ENCODE measurements at regions not wholly inside any gene's neighbourhood (a gene's known extent, or its start where the extent isn't known, plus 50 kb on each side); places are given as distances from the start of the nearest gene placed in this dataset.
"Not testable (repeated sequence)": the region's sequence is repeated elsewhere in the genome, so short reads cannot be mapped to it uniquely, and the experiment has no call there.

- no peak for DNase-seq
These were observed 54.7 kb upstream of the PGM2 start for GRCh38 chr4:37771771-37772170.

GRCh38 chr4:37770016-37770415 is 56.5 kb upstream of the PGM2 start:
- no peak for DNase-seq

GRCh38 chr4:37769391-37769989 is 57.0 kb upstream of the PGM2 start:
- DNase-seq: no peak

GRCh38 chr4:37767546-37767945 is 58.9 kb upstream of the PGM2 start:
- DNase-seq: no peak

GRCh38 chr4:37767019-37767418 is 59.5 kb upstream of the PGM2 start:
- no peak for DNase-seq

GRCh38 chr4:37765741-37766140 is 60.7 kb upstream of the PGM2 start:
- no peak for DNase-seq

GRCh38 chr4:37763831-37764230 is 62.7 kb upstream of the PGM2 start:
- no peak for DNase-seq

GRCh38 chr4:37762991-37763368 is 63.5 kb upstream of the PGM2 start:
- DNase-seq: no peak

- peak; percentile 15 to 25 for DNase-seq
These were observed 64.0 kb upstream of the PGM2 start for GRCh38 chr4:37762294-37762990.

GRCh38 chr4:37760840-37761239 is 65.6 kb upstream of the PGM2 start:
- no peak for DNase-seq

GRCh38 chr4:37759833-37760232 is 66.7 kb upstream of the PGM2 start:
- DNase-seq: no peak

GRCh38 chr4:37758226-37758625 is 68.3 kb upstream of the PGM2 start:
- peak in 1 of 2 donors; percentile 39 for DNase-seq

- DNase-seq: no peak
These were observed 68.7 kb upstream of the PGM2 start for GRCh38 chr4:37757761-37758160.

- no peak for DNase-seq
These were observed 69.4 kb upstream of the PGM2 start for GRCh38 chr4:37757121-37757520.

- no peak for DNase-seq
These were observed 68.4 kb upstream of the RELL1 start for GRCh38 chr4:37754410-37755185.

- no peak for DNase-seq
These were observed 63.3 kb upstream of the RELL1 start for GRCh38 chr4:37749398-37749988.

- DNase-seq: no peak
These were observed 62.3 kb upstream of the RELL1 start for GRCh38 chr4:37748485-37748884.

GRCh38 chr4:37747772-37748330 is 61.7 kb upstream of the RELL1 start:
- no peak for DNase-seq

- not testable (repeated sequence) for DNase-seq
These were observed 60.7 kb upstream of the RELL1 start for GRCh38 chr4:37746852-37747251.

- no peak for DNase-seq
These were observed 59.8 kb upstream of the RELL1 start for GRCh38 chr4:37745946-37746345.

GRCh38 chr4:37742149-37742548 is 56.0 kb upstream of the RELL1 start:
- no peak for DNase-seq

GRCh38 chr4:37741564-37741963 is 55.4 kb upstream of the RELL1 start:
- no peak for DNase-seq

- no peak for DNase-seq
These were observed 54.4 kb upstream of the RELL1 start for GRCh38 chr4:37740546-37740945.
